SH-SY5Y (cell line): ENCODE measurements at regions not wholly inside any gene's neighbourhood (a gene's known extent, or its start where the extent isn't known, plus 50 kb on each side); places are given as distances from the start of the nearest gene placed in this dataset.

Experiments
- GATA2 ChIP-seq: IDR thresholded peaks from 2 replicates; pipeline ENCODE4 v1.6.1; 2011; ENCODE audit warnings: mild to moderate bottlenecking, low read depth, low read length
- GATA3 ChIP-seq: IDR thresholded peaks from 2 replicates; pipeline ENCODE4 v1.6.1; 2011; ENCODE audit warnings: low read depth, mild to moderate bottlenecking, low read length, moderate library complexity

GRCh38 chr3:148556664-148557063, 141.0 kb upstream of the AGTR1 start:
- TF ChIP-seq GATA2 (no peak), GATA3 (no peak)
